Body of pancreas (tissue), 4 donors: ENCODE measurements at regions not wholly inside any gene's neighbourhood (a gene's known extent, or its start where the extent isn't known, plus 50 kb on each side); places are given as distances from the start of the nearest gene placed in this dataset.

Experiments
- ATAC-seq: fragments of 150-250 bp; one replicate; pipeline ENCODE4 v1.9.1; 2016
- DNase-seq, 4 donors: peaks; one replicate each; pipeline ENCODE4 v3.0.0-alpha.2; 2019
- H3K27ac ChIP-seq, 4 donors: fragments of 200-600 bp; sonication (generic); 1 replicate in 3 of 4; 2 replicates in 1 of 4; pipeline versions ENCODE4 v1.5.1 to v1.6.1; 2016 to 2019; ENCODE audit warnings: mild to moderate bottlenecking in 1 of 4, mixed read lengths in 1 of 4, moderate library complexity in 1 of 4
- H3K27me3 ChIP-seq, 2 donors: fragments of 200-600 bp; sonication (generic); one replicate each; pipeline ENCODE4 v1.6.0; 2016; ENCODE audit warnings: mild to moderate bottlenecking in 1 of 2
- H3K36me3 ChIP-seq, 2 donors: fragments of 200-600 bp; sonication (generic); replicated peaks in 1 of 2; 2 replicates each; pipeline ENCODE4 v1.5.1; 2016; ENCODE audit warnings: low read depth in 2 of 2; ENCODE audit not compliant: insufficient read depth in 1 of 2
- H3K4me1 ChIP-seq: fragments of 200-600 bp; sonication (generic); one replicate; pipeline ENCODE4 v1.6.0; 2016
- H3K4me3 ChIP-seq, 2 donors: fragments of 200-600 bp; sonication (generic); 1 replicate in 1 of 2; 2 replicates in 1 of 2; pipeline ENCODE4 v1.5.1; 2016 to 2019
- H3K9me3 ChIP-seq, 3 donors: fragments of 200-600 bp; sonication (generic); 1 replicate in 2 of 3; 2 replicates in 1 of 3; pipeline ENCODE4 v1.5.1; 2016
- CTCF ChIP-seq, 7 experiments: fragments of 450-650 bp in 4 of 7; fragments of 200-600 bp in 3 of 7; sonication (generic) in 3 of 7; IDR thresholded peaks; one replicate each; pipeline ENCODE4 v1.5.1; 2016 to 2019; ENCODE audit warnings: antibody characterized with exemption in 7 of 7
- POLR2A ChIP-seq, 3 donors: fragments of 450-650 bp; IDR thresholded peaks; one replicate each; pipeline ENCODE4 v1.6.1; 2016; ENCODE audit warnings: antibody characterized with exemption in 3 of 3, mild to moderate bottlenecking in 2 of 3
- WGBS, 2 donors: methylation state at CpG; one replicate each; pipeline ENCODE4 v1.1.5; 2017; 5-methylcytosine and 5-hydroxymethylcytosine counted together
- intact Hi-C: fragments of 100-400 bp; cut with DNase I; formaldehyde crosslinking; loops from one replicate; pipeline ENCODE4 v1.15.1; 2023

DNA sequence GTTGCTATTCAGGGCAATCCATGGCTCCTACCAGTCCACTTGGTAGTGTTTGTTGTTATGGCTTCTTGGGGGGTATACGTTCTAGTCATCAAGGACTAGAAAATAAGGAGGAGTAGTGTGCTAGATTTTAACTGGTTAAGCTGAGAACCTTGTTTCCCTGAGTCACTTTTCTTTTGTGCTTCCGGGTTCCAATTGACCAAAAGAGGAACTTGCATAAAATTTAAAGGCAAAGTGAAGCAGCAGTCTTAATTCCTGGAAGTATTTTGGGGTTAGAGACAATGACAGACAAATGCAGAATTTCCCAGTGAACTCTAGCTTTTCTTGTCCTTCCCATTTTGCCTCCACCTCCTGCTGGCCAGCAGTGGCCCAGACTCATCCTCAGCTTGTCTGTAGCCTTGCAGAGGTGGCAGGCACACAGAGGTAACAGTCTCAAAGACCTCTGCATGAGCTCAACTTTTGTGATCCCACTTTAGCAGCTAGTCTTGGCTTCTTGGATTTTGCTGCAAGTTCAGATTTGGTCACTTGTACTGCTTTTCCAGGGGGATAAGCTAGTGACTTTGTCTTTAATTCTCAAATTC, 1105.8 kb upstream of the NXPH2 start:
- H3K27ac ChIP-seq: no peak overlapping the region
- H3K4me1 ChIP-seq: no peaks in the 10 kb centered on the region
- ATAC-seq (no peak), DNase-seq (no peak)
- no peaks in the 10 kb centered on the region for H3K27me3 ChIP-seq
- no peak overlapping the region for H3K4me3 ChIP-seq
- 49 to 51% methylated on average over 2 of the region's 2 CpGs for WGBS, 2 donors
- intact Hi-C loops: no loop called here
- no peaks in the 10 kb centered on the region for H3K36me3 ChIP-seq
- H3K9me3 ChIP-seq: peaks cover 0 to under 1% (median 0%) of the 10 kb centered on the region in 3 donors
- no peak for TF ChIP-seq POLR2A (IDR thresholded peaks at IDR 0.05)

DNA sequence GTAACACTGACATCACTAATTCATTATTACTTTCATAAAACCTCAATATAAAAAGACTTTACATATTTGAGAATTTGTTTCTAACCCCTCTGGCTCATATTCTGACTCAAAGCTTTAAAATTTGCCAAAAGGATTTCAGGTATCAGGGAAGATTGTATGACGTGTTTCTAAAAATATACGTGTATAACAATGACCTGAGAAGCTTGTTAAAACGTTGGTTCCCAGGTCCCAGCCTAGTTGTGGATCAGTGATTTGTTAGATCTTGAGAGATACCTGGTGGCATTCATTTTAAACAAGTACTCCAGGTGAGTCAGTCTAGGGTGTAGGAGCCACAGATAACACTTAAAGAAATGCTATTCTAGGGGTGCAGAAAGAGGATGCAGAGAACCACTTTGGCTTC, 1096.8 kb upstream of the NXPH2 start:
- no peak for DNase-seq
- H3K36me3 ChIP-seq: no peaks in the 10 kb centered on the region
- no peaks in the 10 kb centered on the region for H3K4me1 ChIP-seq
- H3K27me3 ChIP-seq: no peaks in the 10 kb centered on the region
- H3K27ac ChIP-seq: no peak overlapping the region
- TF ChIP-seq CTCF (IDR thresholded peaks at IDR 0.05) (no peak), POLR2A (IDR thresholded peaks at IDR 0.05) (no peak)
- H3K9me3 ChIP-seq: no peaks in the 10 kb centered on the region
- ATAC-seq: no peak
- WGBS, 2 donors: 46 to 50% methylated on average over 3 of the region's 3 CpGs
- intact Hi-C loops: no loop called here
- H3K4me3 ChIP-seq: no peak overlapping the region

- Histone ChIP-seq H3K9me3 (no peaks in the 10 kb centered on the region), H3K27me3 (no peaks in the 10 kb centered on the region), H3K36me3 (no peaks in the 10 kb centered on the region), H3K27ac (no peak overlapping the region), H3K4me1 (no peaks in the 10 kb centered on the region), H3K4me3 (no peak overlapping the region)
- ATAC-seq (no peak), DNase-seq (no peak)
- no peak for TF ChIP-seq CTCF (IDR thresholded peaks at IDR 0.05)
- no peak for TF ChIP-seq POLR2A (IDR thresholded peaks at IDR 0.05)
- 73 to 74% methylated on average over 2 of the region's 2 CpGs for WGBS, 2 donors
- intact Hi-C loops: no loop called here
Observed at GRCh38 chr2:139876321-139876720, 1096.1 kb upstream of the NXPH2 start.

DNA sequence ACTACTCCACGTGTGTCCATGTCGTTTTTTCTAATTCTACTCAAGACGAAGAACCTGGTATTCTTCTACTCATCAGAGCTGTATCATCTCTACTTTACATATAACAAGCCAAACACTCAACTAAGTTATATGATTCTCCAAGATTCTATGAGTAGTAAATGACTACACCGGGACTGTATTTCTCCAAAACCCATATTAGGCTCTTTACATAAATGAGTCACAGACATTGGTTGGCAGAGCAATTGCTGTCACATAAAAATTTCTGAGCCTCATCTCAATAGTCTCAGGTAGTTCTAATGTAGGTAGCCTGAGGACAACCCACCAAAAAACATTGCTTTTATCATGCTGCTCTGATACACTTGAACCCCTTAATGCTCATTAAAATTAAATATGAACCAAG, 1092.3 kb upstream of the NXPH2 start:
- Histone ChIP-seq H3K27ac (no peak overlapping the region), H3K27me3 (no peaks in the 10 kb centered on the region), H3K4me1 (no peaks in the 10 kb centered on the region), H3K4me3 (no peak overlapping the region), H3K9me3 (no peaks in the 10 kb centered on the region), H3K36me3 (no peaks in the 10 kb centered on the region)
- WGBS, 2 donors: 63 to 73% methylated on average over 4 of the region's 4 CpGs
- ATAC-seq: no peak
- DNase-seq: no peak
- no peak for TF ChIP-seq POLR2A (IDR thresholded peaks at IDR 0.05)
- no peak for TF ChIP-seq CTCF (IDR thresholded peaks at IDR 0.05)
- intact Hi-C loops: no loop called here

GRCh38 chr2:139872032-139872431, 1091.8 kb upstream of the NXPH2 start:
- no peak for ATAC-seq

More at GRCh38 chr2:139872032-139872431, 1091.8 kb upstream of the NXPH2 start:
- TF ChIP-seq CTCF (IDR thresholded peaks at IDR 0.05): no peak
- TF ChIP-seq POLR2A (IDR thresholded peaks at IDR 0.05): no peak
- intact Hi-C loops: no loop called here
- H3K27ac ChIP-seq: no peak overlapping the region
- no peaks in the 10 kb centered on the region for H3K4me1 ChIP-seq
- no peaks in the 10 kb centered on the region for H3K27me3 ChIP-seq
- H3K4me3 ChIP-seq: no peak overlapping the region
- 75 to 80% methylated on average over 8 of the region's 8 CpGs for WGBS, 2 donors
- H3K9me3 ChIP-seq: no peaks in the 10 kb centered on the region
- DNase-seq: no peak
- H3K36me3 ChIP-seq: no peaks in the 10 kb centered on the region
